ENCODE measurements at regions not wholly inside any gene's neighbourhood (a gene's known extent, or its start where the extent isn't known, plus 50 kb on each side); places are given as distances from the start of the nearest gene placed in this dataset.

GRCh38 chr15:91400481-91400880, 300.4 kb downstream of the SV2B start:
- no peak for DNase-seq (ENCODE audit: insufficient read length, low spot score)
- no peak for FAIRE-seq
- no peak for TF ChIP-seq CTCF (IDR thresholded peaks at IDR 0.05; ENCODE audit: insufficient read depth, missing control alignments)

- FAIRE-seq (no peak), DNase-seq (ENCODE audit: insufficient read length, low spot score) (no peak)
- TF ChIP-seq CTCF (IDR thresholded peaks at IDR 0.05; ENCODE audit: insufficient read depth, missing control alignments), result no peak
These were observed 307.3 kb downstream of the SV2B start for GRCh38 chr15:91407269-91407889.

GRCh38 chr15:91408476-91409076, 308.5 kb downstream of the SV2B start:
- no peak for TF ChIP-seq CTCF (IDR thresholded peaks at IDR 0.05; ENCODE audit: insufficient read depth, missing control alignments)
- no peak for FAIRE-seq
- DNase-seq (ENCODE audit: insufficient read length, low spot score), result no peak

GRCh38 chr15:91409387-91409786, 309.3 kb downstream of the SV2B start:
- DNase-seq (ENCODE audit: insufficient read length, low spot score), result no peak
- no peak for FAIRE-seq
- no peak for TF ChIP-seq CTCF (IDR thresholded peaks at IDR 0.05; ENCODE audit: insufficient read depth, missing control alignments)

GRCh38 chr15:91411586-91411985, 311.5 kb downstream of the SV2B start:
- no peak for TF ChIP-seq CTCF (IDR thresholded peaks at IDR 0.05; ENCODE audit: insufficient read depth, missing control alignments)
- FAIRE-seq (no peak), DNase-seq (ENCODE audit: insufficient read length, low spot score) (no peak)

GRCh38 chr15:91412138-91412928, 312.3 kb downstream of the SV2B start:
- TF ChIP-seq CTCF (IDR thresholded peaks at IDR 0.05; ENCODE audit: insufficient read depth, missing control alignments), result no peak
- FAIRE-seq (no peak), DNase-seq (ENCODE audit: insufficient read length, low spot score) (no peak)

- no peak for DNase-seq (ENCODE audit: insufficient read length, low spot score)
- FAIRE-seq, result peak; percentile 94
These were observed 313.1 kb downstream of the SV2B start for GRCh38 chr15:91413142-91413541.

More at GRCh38 chr15:91413142-91413541, 313.1 kb downstream of the SV2B start:
- TF ChIP-seq CTCF (IDR thresholded peaks at IDR 0.05; ENCODE audit: insufficient read depth, missing control alignments), result no peak

All from D721Med (cell line).